ENCODE measurements at regions not wholly inside any gene's neighbourhood (a gene's known extent, or its start where the extent isn't known, plus 50 kb on each side); places are given as distances from the start of the nearest gene placed in this dataset.

GRCh38 chr5:163005949-163006348 is 431.4 kb upstream of the CCNG1 start:
- Histone ChIP-seq H3K9ac (ENCODE audit: low read depth, low read length) (no peak overlapping the region), H2BK5ac (ENCODE audit: low read depth, low read length, poor library complexity, severe bottlenecking) (no peak overlapping the region), H4K20me1 (ENCODE audit: insufficient read depth, low read length) (no peaks in the 10 kb centered on the region), H4K8ac (ENCODE audit: low read depth in 2 of 2, low read length in 2 of 2) (no peak overlapping the region), H3K56ac (ENCODE audit: extremely low read depth, insufficient read depth, low read length) (no peak overlapping the region), H3K18ac (ENCODE audit: low read depth, low read length) (no peak overlapping the region), H3K4me3 (ENCODE audit: insufficient read depth, low read depth, low read length) (no peak overlapping the region), H2AK9ac (replicated peaks; ENCODE audit: low read depth, low read length, poor library complexity) (no peak overlapping the region), H2BK15ac (ENCODE audit: low read depth, low read length) (no peak overlapping the region), H3K4ac (ENCODE audit: low read depth, low read length) (no peak overlapping the region), H2AK5ac (ENCODE audit: low read depth, low read length) (no peak overlapping the region), H3K79me1 (ENCODE audit: low read depth in 1 of 2, low read length in 2 of 2) (no peaks in the 10 kb centered on the region), H3K27me3 (ENCODE audit: control insufficient read depth, insufficient read depth, low read length) (no peaks in the 10 kb centered on the region), H3K36me3 (ENCODE audit: control insufficient read depth, insufficient read depth, low read length) (no peaks in the 10 kb centered on the region), H4K5ac (ENCODE audit: low read depth, low read length) (no peak overlapping the region), H3K4me1 (ENCODE audit: control insufficient read depth, insufficient read depth, low read length) (no peaks in the 10 kb centered on the region), H2BK120ac (ENCODE audit: low read depth, low read length) (no peak overlapping the region), H4K91ac (ENCODE audit: insufficient read depth, low read depth, low read length) (no peak overlapping the region), H2AFZ (replicated peaks; ENCODE audit: low read length, poor library complexity) (no peak overlapping the region), H3K27ac (ENCODE audit: insufficient read depth, low read length) (no peak overlapping the region), H2BK20ac (ENCODE audit: low read depth, low read length) (no peak overlapping the region), H3K23ac (ENCODE audit: low read depth, low read length) (no peak overlapping the region), H3K9me3 (ENCODE audit: control insufficient read depth, insufficient read depth, low read length) (peaks cover 4% of the 10 kb centered on the region; the same call in 1 of the 2 replicates), H3K4me2 (ENCODE audit: low read depth, low read length) (no peak overlapping the region), H3K9me1 (ENCODE audit: insufficient read depth, low read length) (no peaks in the 10 kb centered on the region), H3K14ac (replicated peaks; ENCODE audit: low read depth, low read length) (no peak overlapping the region)
- ChIA-PET POLR2A (ENCODE audit: unreplicated experiment) (no interaction called here), CTCF (interaction anchor here (0.7 kb wide), 1 partner anchor 42 kb away, joined by 3 read pairs; no protein-coding TSS in a partner anchor)
- TF ChIP-seq RCOR1 (IDR thresholded peaks at IDR 0.05; ENCODE audit: insufficient replicate concordance, low read length), result no peak
- no peak for TF ChIP-seq POLR2A (IDR thresholded peaks at IDR 0.05; ENCODE audit: low read depth, low read length)
- TF ChIP-seq RFX5 (IDR thresholded peaks at IDR 0.05; ENCODE audit: low read depth, low read length), result no peak
- no peak for TF ChIP-seq MXI1 (IDR thresholded peaks at IDR 0.05; ENCODE audit: borderline replicate concordance, low read depth, low read length)
- no peak for TF ChIP-seq CEBPB (IDR thresholded peaks at IDR 0.05; ENCODE audit: low read depth, low read length)
- TF ChIP-seq MAZ (IDR thresholded peaks at IDR 0.05; ENCODE audit: borderline replicate concordance, low read depth, low read length), result no peak
- no peak for TF ChIP-seq CHD1 (IDR thresholded peaks at IDR 0.05; ENCODE audit: low read depth, low read length)
- TF ChIP-seq, protein P1, sequence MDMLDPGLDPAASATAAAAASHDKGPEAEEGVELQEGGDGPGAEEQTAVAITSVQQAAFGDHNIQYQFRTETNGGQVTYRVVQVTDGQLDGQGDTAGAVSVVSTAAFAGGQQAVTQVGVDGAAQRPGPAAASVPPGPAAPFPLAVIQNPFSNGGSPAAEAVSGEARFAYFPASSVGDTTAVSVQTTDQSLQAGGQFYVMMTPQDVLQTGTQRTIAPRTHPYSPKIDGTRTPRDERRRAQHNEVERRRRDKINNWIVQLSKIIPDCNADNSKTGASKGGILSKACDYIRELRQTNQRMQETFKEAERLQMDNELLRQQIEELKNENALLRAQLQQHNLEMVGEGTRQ (IDR thresholded peaks at IDR 0.05; ENCODE audit: low read depth, low read length), result no peak
- no peak for TF ChIP-seq ELK1 (IDR thresholded peaks at IDR 0.05; ENCODE audit: borderline replicate concordance, low read depth, low read length)
- TF ChIP-seq, protein P2, sequence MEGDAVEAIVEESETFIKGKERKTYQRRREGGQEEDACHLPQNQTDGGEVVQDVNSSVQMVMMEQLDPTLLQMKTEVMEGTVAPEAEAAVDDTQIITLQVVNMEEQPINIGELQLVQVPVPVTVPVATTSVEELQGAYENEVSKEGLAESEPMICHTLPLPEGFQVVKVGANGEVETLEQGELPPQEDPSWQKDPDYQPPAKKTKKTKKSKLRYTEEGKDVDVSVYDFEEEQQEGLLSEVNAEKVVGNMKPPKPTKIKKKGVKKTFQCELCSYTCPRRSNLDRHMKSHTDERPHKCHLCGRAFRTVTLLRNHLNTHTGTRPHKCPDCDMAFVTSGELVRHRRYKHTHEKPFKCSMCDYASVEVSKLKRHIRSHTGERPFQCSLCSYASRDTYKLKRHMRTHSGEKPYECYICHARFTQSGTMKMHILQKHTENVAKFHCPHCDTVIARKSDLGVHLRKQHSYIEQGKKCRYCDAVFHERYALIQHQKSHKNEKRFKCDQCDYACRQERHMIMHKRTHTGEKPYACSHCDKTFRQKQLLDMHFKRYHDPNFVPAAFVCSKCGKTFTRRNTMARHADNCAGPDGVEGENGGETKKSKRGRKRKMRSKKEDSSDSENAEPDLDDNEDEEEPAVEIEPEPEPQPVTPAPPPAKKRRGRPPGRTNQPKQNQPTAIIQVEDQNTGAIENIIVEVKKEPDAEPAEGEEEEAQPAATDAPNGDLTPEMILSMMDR (conservative IDR thresholded peaks at IDR 0.05; ENCODE audit: low read depth, low read length), result no peak
- TF ChIP-seq MAFK (IDR thresholded peaks at IDR 0.05; ENCODE audit: low read depth, low read length), result no peak
- no peak for TF ChIP-seq SMC3 (IDR thresholded peaks at IDR 0.05; ENCODE audit: low read depth, low read length)
- TF ChIP-seq FOS (IDR thresholded peaks at IDR 0.05; ENCODE audit: low read depth, low read length), result no peak
- no peak for TF ChIP-seq RAD21 (IDR thresholded peaks at IDR 0.05; ENCODE audit: low read length)
- TF ChIP-seq BHLHE40 (IDR thresholded peaks at IDR 0.05; ENCODE audit: low read depth, low read length), result no peak
- no peak for TF ChIP-seq NFE2L2 (IDR thresholded peaks at IDR 0.05; ENCODE audit: low read depth, low read length)
- intact Hi-C loops (cut with micrococcal nuclease) (no loop called here), in situ Hi-C loops (cut with MboI; ENCODE audit: low sequenced_read_pairs) (no loop called here), dilution Hi-C loops (cut with HindIII; ENCODE audit: low sequenced_read_pairs, unreplicated experiment) (no loop called here)
- no TSS peak for BruUV-seq (replicated peaks)
- DNase-seq (no peak), ATAC-seq (ENCODE audit: low read depth) (no peak)
- WGBS, 2 experiments (ENCODE audit: extremely low coverage in 2 of 2, insufficient read length in 1 of 2), result no CpG with 5 or more reads among the region's 1 CpG

All from IMR-90 (cell line).